ENCODE measurements at regions not wholly inside any gene's neighbourhood (a gene's known extent, or its start where the extent isn't known, plus 50 kb on each side); places are given as distances from the start of the nearest gene placed in this dataset.

- TF ChIP-seq CTCF (IDR thresholded peaks at IDR 0.05; ENCODE audit: insufficient read depth, low read length, poor library complexity, severe bottlenecking) (no peak), EZH2phosphoT487 (conservative IDR thresholded peaks at IDR 0.05; ENCODE audit: low read length) (no peak)
These were observed 98.9 kb upstream of the CYRIA start for GRCh38 chr2:16764487-16764886.

All from SU-DHL-6 (cell line).